ENCODE measurements at regions not wholly inside any gene's neighbourhood (a gene's known extent, or its start where the extent isn't known, plus 50 kb on each side); places are given as distances from the start of the nearest gene placed in this dataset.

DNA sequence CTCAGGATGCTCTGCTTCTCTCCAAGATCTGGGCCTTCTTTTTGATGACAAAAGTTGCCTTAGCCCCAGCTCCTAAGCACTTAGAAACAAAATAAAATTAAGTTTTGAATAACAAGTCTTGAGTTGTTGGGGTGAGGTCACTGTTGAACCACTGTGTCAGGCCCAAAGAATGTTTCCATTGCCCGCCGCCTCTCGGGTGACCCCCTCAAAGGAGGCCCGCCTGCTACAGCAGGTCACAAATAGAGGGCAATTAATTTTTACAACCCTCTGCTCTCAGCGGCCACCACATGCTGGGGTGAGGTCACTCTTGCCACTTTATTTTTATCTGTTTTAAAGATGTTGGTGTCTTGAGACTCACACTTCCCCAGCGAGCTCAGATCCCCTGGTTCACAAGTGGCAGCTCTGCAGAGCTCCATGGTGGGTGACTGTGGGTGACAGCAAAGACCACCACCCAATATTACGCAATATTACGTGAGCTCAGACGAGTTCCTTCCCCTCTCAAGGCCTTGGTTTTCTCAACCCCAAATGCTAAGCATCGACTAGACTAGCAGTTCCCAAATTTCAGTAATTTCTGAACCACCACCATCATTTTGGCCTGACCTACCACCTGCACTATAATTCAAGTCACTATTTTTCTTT, 247.7 kb upstream of the PMEPA1 start:
- Mint-ChIP-seq H3K27me3 (no peaks in the 10 kb centered on the region), H3K9me3 (no peaks in the 10 kb centered on the region), H3K36me3 (no peaks in the 10 kb centered on the region), H3K27ac (no peak overlapping the region), H3K4me1 (no peaks in the 10 kb centered on the region), H3K4me3 (no peak overlapping the region)
- no peak for DNase-seq

- no peaks in the 10 kb centered on the region for H3K4me1 Mint-ChIP-seq
- no peaks in the 10 kb centered on the region for H3K36me3 Mint-ChIP-seq
- H3K27ac Mint-ChIP-seq: no peak overlapping the region
- H3K9me3 Mint-ChIP-seq: no peaks in the 10 kb centered on the region
- no peak for DNase-seq
- peaks cover 3% of the 10 kb centered on the region for H3K27me3 Mint-ChIP-seq
- no peak overlapping the region for H3K4me3 Mint-ChIP-seq
Measured at GRCh38 chr20:57953638-57954037, 243.8 kb upstream of the PMEPA1 start.

DNA sequence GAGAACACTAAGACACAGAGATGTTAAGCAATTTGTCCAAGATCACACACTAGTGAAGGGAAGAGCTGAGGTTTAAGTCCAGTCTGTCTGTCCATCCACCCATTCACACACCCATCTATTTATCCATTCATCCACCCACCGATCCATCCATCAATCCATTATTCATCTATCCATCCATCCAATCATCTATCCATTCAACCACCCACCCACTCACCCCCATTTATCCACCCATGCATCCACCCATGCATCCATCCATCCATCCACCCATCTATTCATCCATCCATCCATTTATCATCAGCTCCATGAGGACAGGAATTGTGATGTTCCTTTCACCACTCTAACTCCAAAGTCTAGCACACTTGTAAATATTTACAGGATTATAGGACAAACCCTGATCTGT, 242.3 kb upstream of the PMEPA1 start:
- Mint-ChIP-seq H3K27me3 (peaks cover 3% of the 10 kb centered on the region), H3K27ac (no peak overlapping the region), H3K9me3 (no peaks in the 10 kb centered on the region), H3K4me3 (no peak overlapping the region), H3K36me3 (no peaks in the 10 kb centered on the region), H3K4me1 (no peaks in the 10 kb centered on the region)
- no peak for DNase-seq

- H3K9me3 Mint-ChIP-seq: no peaks in the 10 kb centered on the region
- no peaks in the 10 kb centered on the region for H3K4me1 Mint-ChIP-seq
- H3K27me3 Mint-ChIP-seq: peaks cover 3% of the 10 kb centered on the region
- no peak overlapping the region for H3K27ac Mint-ChIP-seq
- no peaks in the 10 kb centered on the region for H3K36me3 Mint-ChIP-seq
- no peak overlapping the region for H3K4me3 Mint-ChIP-seq
- no peak for DNase-seq
Measured at GRCh38 chr20:57951549-57951948, 241.7 kb upstream of the PMEPA1 start.

DNA sequence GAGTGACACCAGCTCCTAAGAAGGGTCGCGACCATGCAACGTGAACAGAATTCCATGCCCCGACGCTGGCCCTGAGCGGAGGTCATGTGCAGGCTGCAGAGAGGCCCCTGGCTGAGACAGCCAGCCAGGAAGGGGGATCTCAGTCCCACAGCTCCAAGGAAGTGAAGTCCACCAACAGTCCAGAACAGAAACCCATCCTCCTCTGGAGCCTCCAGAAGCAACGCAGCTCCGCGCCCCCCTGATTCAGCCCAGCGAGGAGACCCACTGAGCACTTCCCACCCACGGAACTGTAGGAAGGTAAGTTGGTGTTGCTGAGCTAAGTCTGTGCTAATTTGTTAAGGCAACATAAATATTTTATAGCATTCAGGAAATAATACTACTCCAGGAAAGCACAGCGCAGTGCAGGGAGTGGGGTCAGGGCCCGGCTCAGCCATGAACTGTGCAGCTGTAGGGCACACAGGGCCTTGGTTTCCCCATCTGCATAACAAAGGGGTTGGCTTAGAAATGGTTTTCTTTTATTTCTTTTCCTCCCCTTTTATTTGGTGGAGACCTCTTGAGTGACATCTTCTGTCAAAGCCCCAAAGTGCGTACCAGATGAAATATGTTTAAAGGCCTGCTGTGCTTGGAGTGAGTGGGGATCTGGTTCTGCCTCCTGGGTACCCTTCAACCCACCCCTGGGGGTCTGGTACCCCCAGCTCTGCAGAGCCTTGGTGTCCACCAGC, 241.1 kb upstream of the PMEPA1 start:
- Mint-ChIP-seq H3K27ac (no peak overlapping the region), H3K36me3 (no peaks in the 10 kb centered on the region), H3K9me3 (no peaks in the 10 kb centered on the region), H3K4me3 (no peak overlapping the region), H3K4me1 (no peaks in the 10 kb centered on the region), H3K27me3 (peaks cover 3% of the 10 kb centered on the region)
- no peak for DNase-seq

GRCh38 chr20:57948180-57948955, 238.6 kb upstream of the PMEPA1 start:
- no peaks in the 10 kb centered on the region for H3K4me1 Mint-ChIP-seq
- peaks cover 3% of the 10 kb centered on the region for H3K27me3 Mint-ChIP-seq
- no peaks in the 10 kb centered on the region for H3K9me3 Mint-ChIP-seq
- H3K36me3 Mint-ChIP-seq: no peaks in the 10 kb centered on the region
- no peak overlapping the region for H3K27ac Mint-ChIP-seq
- H3K4me3 Mint-ChIP-seq: no peak overlapping the region
- DNase-seq: no peak

GRCh38 chr20:57947421-57948179, 237.8 kb upstream of the PMEPA1 start:
- Mint-ChIP-seq H3K4me1 (no peaks in the 10 kb centered on the region), H3K9me3 (no peaks in the 10 kb centered on the region), H3K36me3 (no peaks in the 10 kb centered on the region), H3K27me3 (peaks cover 3% of the 10 kb centered on the region), H3K4me3 (no peak overlapping the region), H3K27ac (no peak overlapping the region)
- no peak for DNase-seq

GRCh38 chr20:57946559-57947315, 236.9 kb upstream of the PMEPA1 start:
- Mint-ChIP-seq H3K4me1 (no peaks in the 10 kb centered on the region), H3K36me3 (no peaks in the 10 kb centered on the region), H3K4me3 (no peak overlapping the region), H3K27ac (no peak overlapping the region), H3K9me3 (no peaks in the 10 kb centered on the region), H3K27me3 (peaks cover 3% of the 10 kb centered on the region)
- DNase-seq: no peak

GRCh38 chr20:57944988-57945387, 235.2 kb upstream of the PMEPA1 start:
- Mint-ChIP-seq H3K36me3 (no peaks in the 10 kb centered on the region), H3K27ac (no peak overlapping the region), H3K27me3 (no peaks in the 10 kb centered on the region), H3K9me3 (no peaks in the 10 kb centered on the region), H3K4me1 (no peaks in the 10 kb centered on the region), H3K4me3 (no peak overlapping the region)
- no peak for DNase-seq

DNA sequence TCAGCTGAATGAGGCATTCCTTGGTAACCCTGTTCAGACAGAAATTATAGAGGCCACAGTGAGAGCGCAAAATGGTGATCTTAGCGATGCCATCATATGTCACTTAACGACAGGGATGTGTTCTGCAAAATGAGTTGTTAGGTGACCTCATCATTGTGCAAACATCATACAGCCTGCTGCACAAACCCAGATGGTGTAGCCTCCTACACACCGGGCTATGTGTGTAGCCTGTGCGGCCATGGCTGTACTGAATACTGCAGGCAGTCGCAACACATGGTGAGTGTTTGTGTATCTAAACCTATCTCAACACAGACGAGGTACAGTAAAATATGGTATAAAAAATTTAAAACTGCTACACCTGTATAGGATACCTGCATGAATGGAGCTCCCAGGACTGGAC, 234.1 kb upstream of the PMEPA1 start:
- no peak for DNase-seq

GRCh38 chr20:57943291-57943690, 233.5 kb upstream of the PMEPA1 start:
- no peak overlapping the region for H3K27ac Mint-ChIP-seq
- H3K4me1 Mint-ChIP-seq: no peaks in the 10 kb centered on the region
- DNase-seq: no peak
- no peaks in the 10 kb centered on the region for H3K27me3 Mint-ChIP-seq
- H3K9me3 Mint-ChIP-seq: no peaks in the 10 kb centered on the region
- H3K4me3 Mint-ChIP-seq: no peak overlapping the region
- no peaks in the 10 kb centered on the region for H3K36me3 Mint-ChIP-seq

More for the DNA sequence above, 234.1 kb upstream of the PMEPA1 start:
- Mint-ChIP-seq H3K4me1 (no peaks in the 10 kb centered on the region), H3K4me3 (no peak overlapping the region), H3K36me3 (no peaks in the 10 kb centered on the region), H3K9me3 (no peaks in the 10 kb centered on the region), H3K27me3 (no peaks in the 10 kb centered on the region), H3K27ac (no peak overlapping the region)

- Mint-ChIP-seq H3K9me3 (no peaks in the 10 kb centered on the region), H3K27me3 (peaks cover 3% of the 10 kb centered on the region), H3K4me3 (no peak overlapping the region), H3K27ac (no peak overlapping the region), H3K4me1 (no peaks in the 10 kb centered on the region), H3K36me3 (no peaks in the 10 kb centered on the region)
- DNase-seq: no peak
Measured at GRCh38 chr20:57941604-57942381, 232.0 kb upstream of the PMEPA1 start.

DNA sequence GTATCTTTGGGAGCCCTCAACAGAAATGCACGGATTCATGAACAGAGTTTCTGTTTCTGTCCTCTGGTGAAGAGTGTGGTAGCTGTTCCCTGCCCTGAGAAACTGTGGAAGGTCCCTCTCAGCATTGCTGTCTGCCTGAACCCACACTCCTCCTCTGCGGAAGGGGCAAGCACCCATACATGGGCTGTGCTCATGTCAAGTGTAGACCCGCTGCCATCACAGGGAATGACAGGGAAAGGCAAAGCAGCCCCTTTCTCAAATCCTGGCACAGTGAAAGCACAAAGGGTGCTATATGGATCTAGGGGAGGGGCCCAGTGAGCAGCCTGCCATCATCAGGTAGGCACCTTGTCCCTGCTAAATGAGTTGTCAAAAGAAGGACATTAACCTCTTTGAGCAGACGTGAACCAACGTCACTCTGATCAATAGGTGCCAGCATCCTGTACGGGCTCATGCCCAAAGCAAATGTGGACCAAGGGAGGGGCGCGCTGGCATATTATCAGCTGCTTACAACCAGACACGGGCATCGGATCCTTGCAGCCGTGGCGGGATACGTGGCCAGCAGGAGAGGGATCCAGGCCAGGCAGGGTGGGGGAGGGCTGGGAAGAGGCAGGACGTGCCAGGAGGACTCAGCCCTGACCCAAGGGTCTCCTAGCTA, 231.2 kb upstream of the PMEPA1 start:
- no peak for DNase-seq
- H3K9me3 Mint-ChIP-seq: peaks cover 2% of the 10 kb centered on the region
- H3K36me3 Mint-ChIP-seq: no peaks in the 10 kb centered on the region
- H3K4me3 Mint-ChIP-seq: no peak overlapping the region
- H3K4me1 Mint-ChIP-seq: no peaks in the 10 kb centered on the region
- peaks cover 3% of the 10 kb centered on the region for H3K27me3 Mint-ChIP-seq
- no peak overlapping the region for H3K27ac Mint-ChIP-seq
